Activated B cell treated with CpG ODN at 0.5 μM for 24 hours (primary cell): ENCODE measurements at regions not wholly inside any gene's neighbourhood (a gene's known extent, or its start where the extent isn't known, plus 50 kb on each side); places are given as distances from the start of the nearest gene placed in this dataset.

Source experiments
- ATAC-seq: fragments of 200-7000 bp; cut with Tn5 transposase; one replicate; pipeline ENCODE4 v1.10.0; 2021; ENCODE audit warnings: low read depth, mild to moderate bottlenecking, moderate library complexity
- CTCF ChIA-PET: fragments of 350-600 bp; sonication (Branson Sonifier 250); formaldehyde crosslinking; loops from one replicate; lab custom pipeline; 2021; ENCODE audit warnings: antibody characterized with exemption; lab: Charles Lee
- POLR2A ChIA-PET: fragments of 350-600 bp; sonication (Branson Sonifier 250); formaldehyde crosslinking; loops from one replicate; lab custom pipeline; 2021; ENCODE audit warnings: antibody characterized with exemption; lab: Charles Lee
- DNase-seq: peaks from one replicate; pipeline ENCODE4 v3.0.0; 2022
- H3K27ac Mint-ChIP-seq: one replicate; pipeline ENCODE4 v1.8.0; 2020; ENCODE audit warnings: mixed read lengths
- H3K27me3 Mint-ChIP-seq: one replicate; pipeline ENCODE4 v1.8.0; 2021; ENCODE audit warnings: mixed read lengths
- H3K36me3 Mint-ChIP-seq: one replicate; pipeline ENCODE4 v1.8.0; 2021; ENCODE audit warnings: low read depth, mixed read lengths
- H3K4me1 Mint-ChIP-seq: one replicate; pipeline ENCODE4 v1.8.0; 2021; ENCODE audit warnings: mixed read lengths
- H3K4me3 Mint-ChIP-seq: one replicate; pipeline ENCODE4 v1.8.0; 2020; ENCODE audit warnings: mild to moderate bottlenecking, mixed read lengths
- H3K9me3 Mint-ChIP-seq: one replicate; pipeline ENCODE4 v1.8.0; 2020; ENCODE audit warnings: mixed read lengths
- CTCF ChIP-seq: fragments of 200-600 bp; IDR thresholded peaks from one replicate; pipeline ENCODE4 v1.8.0; 2022; ENCODE audit warnings: antibody characterized with exemption, mild to moderate bottlenecking
- intact Hi-C: fragments of 100-400 bp; cut with micrococcal nuclease; formaldehyde crosslinking; loops from one replicate; pipeline ENCODE4 v1.15.1; 2024

- ChIA-PET CTCF (no interaction called here), POLR2A (no interaction called here)
- Mint-ChIP-seq H3K27me3 (peaks cover 5% of the 10 kb centered on the region), H3K4me1 (no peaks in the 10 kb centered on the region), H3K9me3 (peaks cover 5% of the 10 kb centered on the region), H3K36me3 (no peaks in the 10 kb centered on the region), H3K27ac (no peak overlapping the region), H3K4me3 (no peak overlapping the region)
- no peak for TF ChIP-seq CTCF
- ATAC-seq: no peak
- intact Hi-C loops: no loop called here
- no peak for DNase-seq
These were observed 243.7 kb downstream of the SPRY1 start for GRCh38 chr4:123640271-123640670.

DNA sequence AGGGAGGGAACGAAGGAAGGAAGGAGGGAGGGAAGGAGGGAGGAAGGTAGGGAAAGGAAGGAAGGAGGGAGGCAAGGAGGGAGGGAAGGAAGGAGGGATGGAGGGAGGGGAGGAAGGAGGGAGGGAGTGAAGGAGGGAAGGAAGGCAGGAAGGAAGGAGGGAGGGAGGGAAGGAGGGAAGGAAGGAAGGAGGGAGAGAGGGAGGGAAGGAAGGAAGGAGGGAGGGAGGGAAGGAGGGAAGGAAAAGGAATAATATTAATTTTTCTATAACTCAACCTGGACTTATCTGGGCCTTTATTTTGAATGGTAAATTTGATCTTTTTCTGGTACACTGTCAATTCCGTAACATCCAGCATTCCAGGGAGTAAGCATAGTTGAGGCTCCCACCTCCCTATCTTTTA, 244.2 kb downstream of the SPRY1 start:
- Mint-ChIP-seq H3K4me1 (no peaks in the 10 kb centered on the region), H3K4me3 (no peak overlapping the region), H3K36me3 (no peaks in the 10 kb centered on the region), H3K9me3 (peaks cover 5% of the 10 kb centered on the region), H3K27me3 (peaks cover 5% of the 10 kb centered on the region), H3K27ac (no peak overlapping the region)
- ATAC-seq (no peak), DNase-seq (no peak)
- no peak for TF ChIP-seq CTCF
- intact Hi-C loops: no loop called here
- CTCF ChIA-PET: no interaction called here
- POLR2A ChIA-PET: no interaction called here

DNA sequence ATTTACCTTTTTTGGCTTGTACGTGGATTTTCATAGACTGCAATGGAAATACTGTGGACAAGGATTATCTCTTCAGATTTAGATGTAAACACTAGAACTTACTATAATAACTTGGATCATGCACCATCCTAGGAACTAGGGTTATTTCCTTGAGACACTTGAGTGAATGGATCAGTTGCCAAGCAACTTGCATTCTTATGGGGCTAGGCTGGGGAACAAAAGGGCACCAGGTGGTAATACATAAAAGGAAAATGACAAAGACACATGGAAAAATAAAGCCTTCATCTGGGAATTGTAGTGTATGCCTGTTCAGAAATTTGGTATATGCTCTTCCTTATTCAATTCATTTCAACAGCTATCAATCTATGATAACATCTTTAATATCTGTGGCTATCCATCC, 247.1 kb downstream of the SPRY1 start:
- ChIA-PET CTCF (no interaction called here), POLR2A (no interaction called here)
- H3K4me1 Mint-ChIP-seq: peaks cover 3% of the 10 kb centered on the region
- DNase-seq (no peak), ATAC-seq (no peak)
- H3K27ac Mint-ChIP-seq: no peak overlapping the region
- H3K27me3 Mint-ChIP-seq: no peaks in the 10 kb centered on the region
- no peak overlapping the region for H3K4me3 Mint-ChIP-seq
- no peak for TF ChIP-seq CTCF
- no peaks in the 10 kb centered on the region for H3K36me3 Mint-ChIP-seq
- no peaks in the 10 kb centered on the region for H3K9me3 Mint-ChIP-seq
- intact Hi-C loops: no loop called here

- DNase-seq: no peak
- ATAC-seq: peak; percentile 83
- intact Hi-C loops: loop anchor here (2.0 kb wide), 1 partner anchor 84 kb away; no protein-coding TSS in a partner anchor
- POLR2A ChIA-PET: interaction anchor here (0.9 kb wide), 1 partner anchor 8 kb away, joined by 4 read pairs; no protein-coding TSS in a partner anchor
- Mint-ChIP-seq H3K27ac (peak overlapping the region; percentile 24), H3K4me3 (no peak overlapping the region), H3K27me3 (no peaks in the 10 kb centered on the region), H3K4me1 (peaks cover 17% of the 10 kb centered on the region), H3K9me3 (no peaks in the 10 kb centered on the region), H3K36me3 (no peaks in the 10 kb centered on the region)
- CTCF ChIA-PET: interaction anchor here (0.6 to 2.7 kb wide), 3 partner anchors 12 to 334 kb away, joined by 4 to 9 read pairs (median 4); no protein-coding TSS in a partner anchor
- no peak for TF ChIP-seq CTCF
These were observed 252.7 kb downstream of the SPRY1 start for GRCh38 chr4:123649250-123649644.

DNA sequence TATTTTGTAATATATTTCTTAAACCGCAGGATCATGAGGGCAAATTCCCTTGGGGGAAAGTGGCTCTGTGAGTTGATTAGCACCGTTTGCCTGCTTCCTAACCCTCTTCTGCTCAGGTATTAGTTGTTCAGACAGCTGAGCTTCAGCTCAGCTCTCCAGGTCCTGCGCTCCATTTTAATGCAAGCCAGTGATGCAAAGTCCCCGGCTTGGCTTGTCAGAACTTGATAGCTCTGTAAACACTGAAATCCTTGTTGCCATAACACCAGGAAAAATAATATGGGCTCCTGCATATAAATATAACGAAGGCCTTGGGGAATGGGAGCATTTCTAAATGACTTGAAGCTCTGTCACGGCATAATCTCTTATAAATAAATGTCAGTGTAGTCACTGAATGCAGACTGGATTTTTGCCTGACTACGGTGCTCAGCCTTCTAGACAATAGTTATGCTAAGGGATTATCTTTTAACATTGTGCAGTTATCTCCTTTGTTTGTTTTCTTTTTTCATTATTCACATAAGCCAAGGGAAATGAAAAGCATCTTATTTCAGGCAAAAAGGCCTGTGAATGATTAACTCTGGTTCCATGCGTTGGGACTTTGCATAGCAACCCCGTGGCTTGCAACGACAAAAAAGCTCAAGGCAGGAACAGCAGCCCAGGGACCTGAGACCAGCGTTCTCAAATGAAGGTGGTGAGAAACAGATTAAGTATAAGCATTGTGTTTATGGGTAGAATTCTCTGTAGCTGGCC, 253.2 kb downstream of the SPRY1 start:
- H3K27me3 Mint-ChIP-seq: no peaks in the 10 kb centered on the region
- peaks cover 17% of the 10 kb centered on the region for H3K4me1 Mint-ChIP-seq
- no peaks in the 10 kb centered on the region for H3K9me3 Mint-ChIP-seq
- intact Hi-C loops: loop anchor here (2.0 kb wide), 1 partner anchor 85 kb away; no protein-coding TSS in a partner anchor
- POLR2A ChIA-PET: interaction anchor here (0.9 kb wide), 1 partner anchor 8 kb away, joined by 4 read pairs; no protein-coding TSS in a partner anchor
- ATAC-seq: peak; percentile 50
- CTCF ChIA-PET: interaction anchor here (0.9 to 2.7 kb wide), 3 partner anchors 11 to 259 kb away, joined by 4 to 9 read pairs (median 4); no protein-coding TSS in a partner anchor
- TF ChIP-seq CTCF: no peak
- no peak for DNase-seq
- H3K27ac Mint-ChIP-seq: no peak overlapping the region
- H3K4me3 Mint-ChIP-seq: no peak overlapping the region
- no peaks in the 10 kb centered on the region for H3K36me3 Mint-ChIP-seq
